ENCODE measurements at regions not wholly inside any gene's neighbourhood (a gene's known extent, or its start where the extent isn't known, plus 50 kb on each side); places are given as distances from the start of the nearest gene placed in this dataset.

GRCh38 chr9:118364266-118365106 lies 660.3 kb downstream of the TLR4 start:
- TF ChIP-seq CTCF (IDR thresholded peaks at IDR 0.05; ENCODE audit: extremely low read depth, low read depth, low read length) = no peak
- H3K4me2 ChIP-seq (ENCODE audit: insufficient read depth, low read length) = no peak overlapping the region
- H3K9me3 ChIP-seq (ENCODE audit: low read depth, low read length) = no peaks in the 10 kb centered on the region
- H4K20me1 ChIP-seq (ENCODE audit: insufficient read depth, low read length) = no peaks in the 10 kb centered on the region
- no peak for DNase-seq (ENCODE audit: insufficient read length, low spot score, missing footprints)
- H3K79me2 ChIP-seq (ENCODE audit: insufficient read depth, low read length) = no peaks in the 10 kb centered on the region
- no peak overlapping the region for H3K4me3 ChIP-seq (ENCODE audit: insufficient read depth, low read length)
- H3K27me3 ChIP-seq (ENCODE audit: insufficient read depth, low read length) = no peaks in the 10 kb centered on the region
- H3K36me3 ChIP-seq (ENCODE audit: insufficient read depth, low read length) = no peaks in the 10 kb centered on the region
- no peaks in the 10 kb centered on the region for H3K4me1 ChIP-seq (ENCODE audit: insufficient read depth, low read length)
- H2AFZ ChIP-seq (ENCODE audit: low read length) = no peak overlapping the region
- no peak overlapping the region for H3K27ac ChIP-seq (ENCODE audit: low read depth, low read length)

GRCh38 chr9:118366228-118366627 lies 662.0 kb downstream of the TLR4 start:
- Histone ChIP-seq H3K9me3 (ENCODE audit: low read depth, low read length) (no peaks in the 10 kb centered on the region), H3K79me2 (ENCODE audit: insufficient read depth, low read length) (no peaks in the 10 kb centered on the region), H3K4me3 (ENCODE audit: insufficient read depth, low read length) (no peak overlapping the region), H3K4me2 (ENCODE audit: insufficient read depth, low read length) (no peak overlapping the region), H3K36me3 (ENCODE audit: insufficient read depth, low read length) (no peaks in the 10 kb centered on the region), H3K27ac (ENCODE audit: low read depth, low read length) (no peak overlapping the region), H3K4me1 (ENCODE audit: insufficient read depth, low read length) (no peaks in the 10 kb centered on the region), H2AFZ (ENCODE audit: low read length) (no peak overlapping the region), H3K27me3 (ENCODE audit: insufficient read depth, low read length) (no peaks in the 10 kb centered on the region), H4K20me1 (ENCODE audit: insufficient read depth, low read length) (no peaks in the 10 kb centered on the region)
- no peak for DNase-seq (ENCODE audit: insufficient read length, low spot score, missing footprints)
- no peak for TF ChIP-seq CTCF (IDR thresholded peaks at IDR 0.05; ENCODE audit: extremely low read depth, low read depth, low read length)

GRCh38 chr9:118367383-118367782 lies 663.2 kb downstream of the TLR4 start:
- H3K4me2 ChIP-seq (ENCODE audit: insufficient read depth, low read length) = no peak overlapping the region
- H3K4me3 ChIP-seq (ENCODE audit: insufficient read depth, low read length) = no peak overlapping the region
- no peaks in the 10 kb centered on the region for H3K9me3 ChIP-seq (ENCODE audit: low read depth, low read length)
- H3K36me3 ChIP-seq (ENCODE audit: insufficient read depth, low read length) = no peaks in the 10 kb centered on the region
- H3K27me3 ChIP-seq (ENCODE audit: insufficient read depth, low read length) = no peaks in the 10 kb centered on the region
- no peak overlapping the region for H2AFZ ChIP-seq (ENCODE audit: low read length)
- no peak for DNase-seq (ENCODE audit: insufficient read length, low spot score, missing footprints)
- H3K27ac ChIP-seq (ENCODE audit: low read depth, low read length) = no peak overlapping the region
- H3K4me1 ChIP-seq (ENCODE audit: insufficient read depth, low read length) = no peaks in the 10 kb centered on the region
- TF ChIP-seq CTCF (IDR thresholded peaks at IDR 0.05; ENCODE audit: extremely low read depth, low read depth, low read length) = no peak
- H3K79me2 ChIP-seq (ENCODE audit: insufficient read depth, low read length) = no peaks in the 10 kb centered on the region
- H4K20me1 ChIP-seq (ENCODE audit: insufficient read depth, low read length) = no peaks in the 10 kb centered on the region

GRCh38 chr9:118384531-118385100 lies 680.4 kb downstream of the TLR4 start:
- H3K27me3 ChIP-seq (ENCODE audit: insufficient read depth, low read length) = no peaks in the 10 kb centered on the region
- H3K36me3 ChIP-seq (ENCODE audit: insufficient read depth, low read length) = no peaks in the 10 kb centered on the region
- H3K4me2 ChIP-seq (ENCODE audit: insufficient read depth, low read length) = no peak overlapping the region
- no peaks in the 10 kb centered on the region for H3K9me3 ChIP-seq (ENCODE audit: low read depth, low read length)
- no peaks in the 10 kb centered on the region for H3K4me1 ChIP-seq (ENCODE audit: insufficient read depth, low read length)
- H2AFZ ChIP-seq (ENCODE audit: low read length) = no peak overlapping the region
- TF ChIP-seq CTCF (IDR thresholded peaks at IDR 0.05; ENCODE audit: extremely low read depth, low read depth, low read length) = no peak
- no peak overlapping the region for H3K4me3 ChIP-seq (ENCODE audit: insufficient read depth, low read length)
- no peak overlapping the region for H3K27ac ChIP-seq (ENCODE audit: low read depth, low read length)
- no peaks in the 10 kb centered on the region for H3K79me2 ChIP-seq (ENCODE audit: insufficient read depth, low read length)
- DNase-seq (ENCODE audit: insufficient read length, low spot score, missing footprints) = no peak
- no peaks in the 10 kb centered on the region for H4K20me1 ChIP-seq (ENCODE audit: insufficient read depth, low read length)
